ENCODE measurements at regions not wholly inside any gene's neighbourhood (a gene's known extent, or its start where the extent isn't known, plus 50 kb on each side); places are given as distances from the start of the nearest gene placed in this dataset.

DNA sequence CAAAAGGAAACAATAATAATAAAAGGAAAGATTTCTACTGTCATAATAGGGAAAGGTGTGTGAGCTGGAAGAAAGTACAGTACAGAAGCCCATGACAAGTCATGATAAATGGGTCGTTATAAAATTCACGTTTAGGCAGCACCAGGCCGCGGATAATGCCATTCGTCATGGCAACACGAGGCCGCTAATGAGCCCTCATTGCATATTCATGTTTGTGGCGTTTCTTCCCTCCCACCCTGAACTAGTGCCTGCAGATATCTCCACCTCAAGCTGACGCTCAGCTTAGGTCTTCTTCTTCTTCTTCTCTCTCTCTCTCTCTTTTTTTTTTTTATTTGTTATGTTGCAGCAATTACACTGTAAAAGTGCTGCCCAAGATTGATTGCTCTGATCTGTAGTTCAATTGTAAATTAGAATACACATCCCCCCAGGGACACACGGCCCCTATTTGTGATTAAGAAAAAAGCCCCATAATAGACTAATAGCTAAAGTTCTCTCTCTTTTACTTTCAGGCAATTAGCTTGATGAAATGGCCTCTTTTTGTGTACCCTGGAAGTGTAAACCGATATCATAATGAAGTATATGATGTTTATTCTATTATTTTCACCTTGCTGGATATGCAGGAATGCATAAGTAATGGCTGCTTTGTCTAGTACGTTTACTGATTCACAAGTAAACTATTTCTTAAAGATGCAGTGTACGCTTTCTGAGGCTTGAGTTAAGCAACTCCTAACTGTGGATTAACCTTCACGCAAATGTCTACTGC is 61.9 kb upstream of the NR2F2 start:
- no peak for DNase-seq

DNA sequence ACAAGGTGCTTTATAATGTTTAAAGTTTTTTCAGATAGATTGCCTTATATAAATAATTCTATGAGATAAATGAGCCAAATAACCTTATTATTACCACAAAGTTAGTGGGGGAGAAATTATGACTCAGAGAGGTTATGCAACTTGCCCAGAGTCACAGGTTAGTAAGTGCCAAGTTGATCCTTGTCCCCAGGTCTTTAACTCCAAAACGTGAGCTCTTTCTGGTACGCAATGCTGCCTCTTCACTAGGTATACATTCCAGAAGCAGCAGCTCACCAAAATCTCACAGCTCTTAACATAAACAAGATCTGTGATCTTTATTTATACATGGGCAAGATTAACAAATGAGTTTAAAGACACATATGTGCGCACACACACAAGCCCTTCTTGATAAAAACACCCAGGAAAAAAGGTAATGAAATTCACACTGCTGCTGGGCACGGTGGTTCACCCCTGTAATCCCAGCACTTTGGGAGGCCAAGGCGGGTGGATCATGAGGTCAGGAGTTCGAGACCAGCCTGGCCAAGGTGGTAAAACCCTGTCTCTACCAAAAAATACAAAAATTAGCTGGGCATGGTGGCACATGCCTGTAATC is 59.8 kb upstream of the NR2F2 start:
- no peak for DNase-seq

DNA sequence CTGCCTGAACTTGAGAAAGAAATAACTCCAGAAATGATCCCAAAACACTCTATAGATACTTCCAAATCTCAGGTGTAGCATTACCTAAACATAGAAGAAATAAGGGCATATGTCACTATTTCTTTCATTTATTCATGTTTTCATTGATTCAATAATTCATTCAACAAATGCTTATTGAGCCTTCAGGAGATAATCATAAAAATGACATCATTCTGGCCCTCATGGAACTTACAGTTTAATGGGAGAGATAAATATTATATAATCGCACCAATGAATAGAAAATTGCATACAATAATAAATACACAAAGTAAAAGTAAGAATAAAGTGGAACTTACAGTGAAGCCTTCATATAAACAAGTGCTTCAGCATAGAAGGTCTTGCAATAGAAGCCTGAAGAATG is 58.1 kb upstream of the NR2F2 start:
- no peak for DNase-seq

DNA sequence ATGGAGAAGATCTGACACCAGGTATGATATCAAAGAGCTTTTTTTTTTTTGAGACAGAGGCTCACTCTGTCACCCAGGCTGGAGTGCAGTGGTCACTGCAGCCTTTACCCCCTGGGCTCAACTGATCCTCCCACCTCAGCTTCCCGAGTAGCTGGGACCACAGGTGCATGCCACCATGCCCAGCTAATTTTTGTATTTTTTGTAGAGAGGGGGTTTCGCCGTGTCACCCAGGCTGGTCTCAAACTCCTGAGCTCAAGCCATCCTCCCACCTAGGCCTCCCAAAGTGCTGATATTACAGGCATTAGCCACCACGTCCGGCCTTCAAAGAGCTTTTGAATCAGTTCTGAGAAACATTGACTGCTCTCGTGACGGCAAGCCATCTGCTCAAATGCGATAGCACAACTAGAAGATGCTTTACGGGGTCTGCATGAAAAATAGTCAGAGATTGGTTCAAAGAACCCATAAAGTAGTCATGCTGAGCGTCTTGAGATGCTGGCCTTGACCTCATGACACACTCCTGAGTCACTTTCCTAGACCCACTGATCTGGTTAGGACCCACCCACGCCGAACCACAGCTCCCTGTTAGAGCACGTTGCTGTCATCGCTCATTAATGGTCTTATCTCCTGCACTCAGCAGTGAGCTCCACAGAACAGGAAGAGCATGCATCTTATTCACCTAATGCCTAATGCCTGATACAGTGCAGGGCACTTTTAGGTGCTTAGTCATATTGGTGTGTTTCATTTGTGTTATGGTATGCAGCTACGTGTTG is 57.0 kb upstream of the NR2F2 start:
- no peak for DNase-seq

DNA sequence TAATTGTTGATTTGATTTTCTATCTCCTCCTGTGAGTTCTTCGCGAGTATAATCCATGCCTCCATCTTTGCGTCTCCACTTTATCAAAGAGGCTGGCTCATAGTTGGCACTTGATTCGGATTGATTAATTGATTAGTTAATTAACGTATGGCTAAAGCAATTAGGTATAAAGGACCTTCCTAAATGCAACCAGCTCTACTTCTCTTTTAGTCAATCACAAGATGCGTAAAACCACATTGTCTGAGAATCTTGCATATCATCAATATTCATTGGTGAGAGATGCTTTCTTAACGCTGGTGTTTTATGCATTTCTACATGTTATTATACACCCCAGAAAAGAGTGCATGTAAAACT is 56.4 kb upstream of the NR2F2 start:
- DNase-seq: no peak

DNA sequence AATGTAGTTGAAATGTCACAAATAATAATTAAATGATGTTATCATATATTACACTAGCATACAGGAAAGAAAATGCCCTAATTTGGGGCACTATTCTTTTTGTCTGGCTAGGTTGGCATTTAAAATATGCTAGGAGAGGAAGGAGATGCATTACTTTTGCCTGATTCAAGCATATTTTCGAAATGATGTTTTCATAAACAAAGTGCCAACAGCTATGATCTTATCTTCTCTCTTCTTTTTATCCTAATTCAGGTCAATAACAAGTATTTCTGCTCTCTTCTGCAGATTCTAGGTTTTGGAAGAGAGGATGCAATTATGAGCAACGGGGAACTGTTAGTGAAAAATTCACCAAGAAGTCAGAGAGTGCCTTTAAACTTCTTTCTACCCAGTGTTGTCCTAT is 55.8 kb upstream of the NR2F2 start:
- DNase-seq: no peak

DNA sequence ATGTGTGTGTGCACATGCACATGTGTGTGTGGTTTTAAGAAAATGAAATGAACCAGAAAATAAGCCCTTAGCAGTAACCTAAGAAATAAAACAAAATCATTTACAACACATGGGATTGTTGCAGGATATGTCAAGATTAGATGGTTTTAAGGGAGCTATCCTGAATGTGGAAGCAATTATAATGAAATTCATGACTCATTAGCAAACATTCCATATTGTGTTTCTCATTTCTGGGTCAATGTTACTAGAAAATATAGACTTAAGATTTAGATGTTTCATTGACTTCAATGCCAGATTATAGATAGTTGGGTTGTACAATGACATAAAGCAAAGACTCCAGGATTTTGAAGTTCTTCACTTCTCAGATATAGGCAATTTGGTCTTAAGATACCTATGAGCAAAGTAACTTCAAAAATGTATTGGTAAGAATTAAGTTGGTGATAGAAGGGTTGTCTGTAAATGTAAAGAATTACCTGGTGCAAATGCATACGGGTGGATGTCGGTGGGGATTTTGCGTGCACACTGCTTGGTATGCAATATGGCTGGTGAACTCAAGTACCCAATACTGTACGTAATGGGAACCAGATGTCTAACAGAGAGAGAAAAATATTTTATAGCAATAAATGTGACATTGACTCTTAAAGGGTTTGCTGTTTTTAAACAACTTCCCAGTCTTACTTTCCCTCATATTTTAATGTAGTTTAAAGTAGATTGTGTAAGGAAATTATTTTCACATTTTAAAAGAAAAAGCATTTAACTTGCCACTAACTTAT is 53.9 kb upstream of the NR2F2 start:
- no peak for DNase-seq
